Activated T-helper 1 cell treated with anti-CD3 and anti-CD28 coated beads, Interleukin-12 subunit alpha, Interleukin-12 subunit beta, Interleukin-2, Interleukin-4 antibody, amounts not matched to agents 30 ng/mL and 10 ng/mL and 1 ng/mL, durations not matched to agents 14 hours and 24 hours and 36 hours (primary cell): ENCODE measurements at regions not wholly inside any gene's neighbourhood (a gene's known extent, or its start where the extent isn't known, plus 50 kb on each side); places are given as distances from the start of the nearest gene placed in this dataset.
"Not testable (repeated sequence)": the region's sequence is repeated elsewhere in the genome, so short reads cannot be mapped to it uniquely, and the experiment has no call there.

ENCODE experiments used
- DNase-seq: peaks from one replicate; pipeline ENCODE4 v3.0.0; 2021; ENCODE audit warnings: low spot score
- H3K27ac Mint-ChIP-seq: one replicate; pipeline ENCODE4 v1.8.0; 2021; ENCODE audit warnings: mild to moderate bottlenecking, mixed read lengths
- H3K27me3 Mint-ChIP-seq: one replicate; pipeline ENCODE4 v1.8.0; 2022; ENCODE audit warnings: mild to moderate bottlenecking, moderate library complexity, mixed read lengths; ENCODE audit not compliant: insufficient read depth
- H3K36me3 Mint-ChIP-seq: one replicate; pipeline ENCODE4 v1.8.0; 2021; ENCODE audit warnings: low read depth, mixed read lengths
- H3K4me1 Mint-ChIP-seq: one replicate; pipeline ENCODE4 v1.8.0; 2021; ENCODE audit warnings: low read depth, mixed read lengths
- H3K4me3 Mint-ChIP-seq: one replicate; pipeline ENCODE4 v1.8.0; 2021; ENCODE audit warnings: mild to moderate bottlenecking, moderate library complexity, mixed read lengths
- H3K9me3 Mint-ChIP-seq: one replicate; pipeline ENCODE4 v1.8.0; 2021; ENCODE audit warnings: mixed read lengths
- intact Hi-C: fragments of 100-400 bp; cut with micrococcal nuclease; formaldehyde crosslinking; loops from one replicate; pipeline ENCODE4 v1.15.1; 2024

GRCh38 chr9:89859842-89860241 lies 255.0 kb downstream of the GADD45G start:
- H3K9me3 Mint-ChIP-seq, H3K36me3 Mint-ChIP-seq, H3K27ac Mint-ChIP-seq, intact Hi-C loops, DNase-seq, H3K4me3 Mint-ChIP-seq: not testable (repeated sequence)
- Mint-ChIP-seq H3K4me1 (peaks cover 13% of the 10 kb centered on the region), H3K27me3 (peaks cover 12% of the 10 kb centered on the region)

- intact Hi-C loops, H3K27ac Mint-ChIP-seq, DNase-seq, H3K4me3 Mint-ChIP-seq, H3K36me3 Mint-ChIP-seq, H3K9me3 Mint-ChIP-seq: not testable (repeated sequence)
- Mint-ChIP-seq H3K27me3 (peaks cover 12% of the 10 kb centered on the region), H3K4me1 (peaks cover 13% of the 10 kb centered on the region)
Measured at GRCh38 chr9:89861371-89861770, 256.6 kb downstream of the GADD45G start.

DNA sequence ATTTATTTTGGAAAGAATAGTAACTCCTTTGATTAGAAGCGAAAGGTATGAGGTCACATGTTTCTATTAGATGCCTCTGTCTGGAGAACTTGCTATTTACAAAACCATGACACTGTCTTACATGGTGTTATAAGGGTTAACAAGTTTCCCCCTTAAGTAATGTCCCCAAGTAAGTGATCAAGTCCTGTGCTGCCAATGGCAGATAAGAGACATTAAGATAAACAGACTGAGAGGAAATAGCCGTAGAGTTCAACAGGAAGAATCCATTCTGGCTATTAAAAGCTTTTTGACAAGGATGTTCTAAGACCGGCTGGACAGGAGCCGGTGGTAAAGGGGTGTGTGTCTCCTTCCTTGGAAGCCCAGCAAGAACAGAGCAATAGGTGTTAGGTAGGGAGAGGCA lies 257.5 kb downstream of the GADD45G start:
- Mint-ChIP-seq H3K4me3 (no peak overlapping the region), H3K36me3 (no peaks in the 10 kb centered on the region), H3K4me1 (peaks cover 13% of the 10 kb centered on the region), H3K9me3 (no peaks in the 10 kb centered on the region), H3K27me3 (peaks cover 10% of the 10 kb centered on the region), H3K27ac (no peak overlapping the region)
- intact Hi-C loops = no loop called here
- no peak for DNase-seq

- H3K27me3 Mint-ChIP-seq = peaks cover 8% of the 10 kb centered on the region
- no peak overlapping the region for H3K4me3 Mint-ChIP-seq
- H3K36me3 Mint-ChIP-seq = no peaks in the 10 kb centered on the region
- peaks cover 13% of the 10 kb centered on the region for H3K4me1 Mint-ChIP-seq
- intact Hi-C loops = no loop called here
- H3K27ac Mint-ChIP-seq = no peak overlapping the region
- no peaks in the 10 kb centered on the region for H3K9me3 Mint-ChIP-seq
- DNase-seq = no peak
Measured at GRCh38 chr9:89863141-89863540, 258.3 kb downstream of the GADD45G start.

DNA sequence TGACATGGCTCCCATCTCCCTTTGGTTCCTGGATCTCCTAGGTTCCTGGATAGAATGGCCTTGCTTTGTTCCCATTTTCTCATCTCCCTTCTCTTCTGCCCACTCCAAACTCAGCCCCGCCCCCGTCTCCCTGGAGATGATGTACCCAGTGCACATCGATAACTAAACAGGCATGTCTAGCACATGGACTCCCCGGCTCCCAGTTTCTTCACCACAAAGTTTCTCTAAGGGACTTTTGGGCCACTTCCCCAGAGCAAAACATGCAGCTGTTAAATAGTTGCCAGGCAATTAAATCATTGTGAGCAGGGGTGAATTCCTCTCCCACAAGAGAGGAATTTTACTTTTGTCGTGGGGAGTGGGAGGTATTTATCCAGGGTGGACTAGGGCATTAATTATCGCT lies 259.0 kb downstream of the GADD45G start:
- intact Hi-C loops = no loop called here
- Mint-ChIP-seq H3K36me3 (no peaks in the 10 kb centered on the region), H3K27me3 (peaks cover 5% of the 10 kb centered on the region), H3K4me3 (no peak overlapping the region), H3K27ac (no peak overlapping the region), H3K4me1 (peaks cover 9% of the 10 kb centered on the region), H3K9me3 (no peaks in the 10 kb centered on the region)
- no peak for DNase-seq

DNA sequence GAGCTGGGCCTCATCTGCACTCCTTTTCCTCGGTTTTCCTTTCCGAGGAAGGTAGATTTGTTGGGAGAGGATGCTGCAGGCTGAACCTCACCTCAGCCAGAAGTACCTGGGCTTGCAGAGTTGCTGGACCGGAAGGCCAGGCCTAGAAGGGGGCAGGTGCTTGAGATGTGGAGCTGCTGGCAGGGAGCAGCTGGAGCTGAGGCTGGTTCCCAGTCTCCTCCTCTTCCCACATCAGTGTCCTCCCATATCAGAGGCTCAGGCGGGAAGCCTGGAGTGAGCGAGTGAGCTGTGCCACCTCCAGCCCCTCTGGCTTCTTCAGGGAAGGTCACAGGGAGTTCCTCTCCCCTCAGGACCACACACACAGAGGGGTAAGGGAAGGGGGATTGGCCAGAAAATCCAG lies 259.4 kb downstream of the GADD45G start:
- no peak overlapping the region for H3K4me3 Mint-ChIP-seq
- peaks cover 6% of the 10 kb centered on the region for H3K4me1 Mint-ChIP-seq
- no peaks in the 10 kb centered on the region for H3K36me3 Mint-ChIP-seq
- intact Hi-C loops = no loop called here
- peaks cover 2% of the 10 kb centered on the region for H3K27me3 Mint-ChIP-seq
- H3K27ac Mint-ChIP-seq = no peak overlapping the region
- no peak for DNase-seq
- H3K9me3 Mint-ChIP-seq = no peaks in the 10 kb centered on the region

- intact Hi-C loops = no loop called here
- DNase-seq = no peak
- H3K4me3 Mint-ChIP-seq = no peak overlapping the region
- H3K36me3 Mint-ChIP-seq = no peaks in the 10 kb centered on the region
- H3K4me1 Mint-ChIP-seq = peaks cover 6% of the 10 kb centered on the region
- H3K27ac Mint-ChIP-seq = no peak overlapping the region
- no peaks in the 10 kb centered on the region for H3K9me3 Mint-ChIP-seq
- peaks cover 5% of the 10 kb centered on the region for H3K27me3 Mint-ChIP-seq
Measured at GRCh38 chr9:89864731-89865130, 259.9 kb downstream of the GADD45G start.

DNA sequence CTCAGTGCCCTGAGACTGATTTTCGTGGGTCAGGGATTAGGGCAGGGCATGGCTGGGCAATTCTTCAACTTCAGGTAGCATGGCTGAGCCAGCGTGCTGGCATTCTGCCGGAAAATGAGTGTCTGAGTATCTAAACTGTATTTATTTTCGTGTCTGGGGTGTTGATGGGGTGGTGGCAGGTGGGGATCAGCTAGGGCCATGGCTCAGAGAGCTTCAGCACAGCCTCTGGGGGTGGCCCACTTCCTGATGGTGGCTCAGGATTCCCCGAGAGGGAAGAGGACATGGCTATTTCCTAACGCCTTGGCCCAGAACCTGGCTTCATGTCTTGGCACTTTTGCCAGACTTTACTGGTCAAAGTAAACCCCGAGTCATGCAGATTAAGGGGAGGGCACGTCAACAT lies 260.5 kb downstream of the GADD45G start:
- peaks cover 6% of the 10 kb centered on the region for H3K4me1 Mint-ChIP-seq
- H3K36me3 Mint-ChIP-seq = no peaks in the 10 kb centered on the region
- DNase-seq = no peak
- H3K9me3 Mint-ChIP-seq = no peaks in the 10 kb centered on the region
- no peak overlapping the region for H3K4me3 Mint-ChIP-seq
- H3K27me3 Mint-ChIP-seq = peaks cover 5% of the 10 kb centered on the region
- no peak overlapping the region for H3K27ac Mint-ChIP-seq
- intact Hi-C loops = no loop called here

GRCh38 chr9:89865981-89866380 lies 261.2 kb downstream of the GADD45G start:
- H3K9me3 Mint-ChIP-seq = no peaks in the 10 kb centered on the region
- DNase-seq = no peak
- H3K27me3 Mint-ChIP-seq = peaks cover 3% of the 10 kb centered on the region
- H3K27ac Mint-ChIP-seq = no peak overlapping the region
- no peak overlapping the region for H3K4me3 Mint-ChIP-seq
- intact Hi-C loops = no loop called here
- H3K36me3 Mint-ChIP-seq = no peaks in the 10 kb centered on the region
- H3K4me1 Mint-ChIP-seq = peaks cover 6% of the 10 kb centered on the region

DNA sequence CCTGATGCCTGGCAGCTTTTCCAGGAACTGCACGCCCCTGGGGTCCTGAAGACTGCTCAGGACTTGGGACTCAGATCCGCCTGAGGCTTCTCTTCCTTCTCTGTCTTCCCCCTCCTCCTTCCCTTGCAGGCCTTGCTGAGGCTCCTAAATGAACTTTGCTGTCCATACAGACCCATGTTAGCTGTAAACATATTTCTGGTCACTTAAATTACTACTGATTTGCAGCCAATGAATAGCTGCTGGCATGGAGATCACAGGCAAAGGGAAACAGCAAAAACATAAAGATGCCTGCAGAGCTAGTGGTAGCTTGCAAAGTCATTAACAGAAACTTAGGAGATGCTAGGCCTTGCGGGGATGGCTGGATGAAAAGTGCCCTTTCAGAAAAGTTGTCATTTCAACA lies 261.9 kb downstream of the GADD45G start:
- H3K4me3 Mint-ChIP-seq = no peak overlapping the region
- H3K9me3 Mint-ChIP-seq = no peaks in the 10 kb centered on the region
- H3K27me3 Mint-ChIP-seq = peaks cover 3% of the 10 kb centered on the region
- peaks cover 6% of the 10 kb centered on the region for H3K4me1 Mint-ChIP-seq
- H3K36me3 Mint-ChIP-seq = no peaks in the 10 kb centered on the region
- intact Hi-C loops = no loop called here
- H3K27ac Mint-ChIP-seq = no peak overlapping the region
- no peak for DNase-seq

DNA sequence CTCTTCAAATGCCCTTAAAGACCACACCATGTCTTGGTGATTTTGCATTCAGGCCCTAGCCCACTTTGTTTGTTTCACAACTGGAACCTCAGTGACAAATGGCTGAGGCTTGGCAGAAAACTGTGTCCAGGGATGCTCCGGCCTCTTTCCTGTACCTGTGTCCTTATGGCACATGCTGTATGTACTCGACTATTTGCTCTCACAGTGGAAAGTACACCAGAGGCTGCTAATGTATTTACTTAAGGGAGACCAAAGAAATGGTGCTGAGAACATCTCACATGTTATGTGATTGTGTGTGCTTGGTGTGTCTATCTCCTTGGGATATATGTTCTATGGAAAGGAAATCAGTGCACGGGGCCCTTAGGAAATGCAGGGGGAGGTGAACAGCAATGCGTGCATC lies 263.3 kb downstream of the GADD45G start:
- no peak for DNase-seq
- intact Hi-C loops = no loop called here
- H3K4me1 Mint-ChIP-seq = no peaks in the 10 kb centered on the region

DNA sequence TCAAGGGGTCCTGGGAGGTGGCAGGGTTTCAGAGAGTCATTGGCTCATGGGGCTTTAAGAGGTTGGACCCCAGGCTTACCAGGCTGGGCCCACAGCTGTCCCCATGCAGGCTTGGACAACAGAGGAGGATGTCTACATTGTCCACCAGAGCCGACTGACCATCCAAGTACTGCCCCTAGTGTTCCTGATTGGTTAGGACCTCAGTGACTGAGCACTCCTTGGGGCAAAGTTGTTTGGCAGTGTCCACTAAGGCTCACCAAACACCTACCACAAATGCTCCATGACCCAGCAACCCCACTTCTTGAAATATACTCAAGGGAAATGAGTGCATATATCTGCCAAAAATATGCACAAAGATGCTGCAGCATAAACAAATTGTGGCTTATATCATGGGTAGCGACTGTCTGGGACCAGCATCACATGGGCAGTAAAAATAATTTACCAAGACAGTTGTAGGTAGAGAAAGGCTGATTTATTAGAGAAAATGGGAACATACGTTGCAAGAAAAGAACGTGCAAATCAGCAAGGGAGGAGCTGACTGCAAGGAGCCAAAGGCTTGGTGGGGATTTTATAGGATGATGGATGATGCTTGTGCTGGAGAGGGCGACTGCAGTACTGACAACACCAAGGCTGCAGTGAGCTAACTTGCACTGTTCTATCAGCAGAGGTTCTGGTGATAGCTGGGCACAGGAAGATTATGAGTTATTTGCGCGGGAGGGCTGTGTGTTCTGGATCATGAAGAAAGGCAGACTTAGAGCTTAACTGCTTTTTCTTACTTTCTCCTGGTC lies 265.2 kb downstream of the GADD45G start:
- peaks cover 3% of the 10 kb centered on the region for H3K27me3 Mint-ChIP-seq
- H3K27ac Mint-ChIP-seq = no peak overlapping the region
- no peak for DNase-seq
- intact Hi-C loops = no loop called here
- H3K9me3 Mint-ChIP-seq = no peaks in the 10 kb centered on the region
- no peaks in the 10 kb centered on the region for H3K36me3 Mint-ChIP-seq
- no peak overlapping the region for H3K4me3 Mint-ChIP-seq
- H3K4me1 Mint-ChIP-seq = no peaks in the 10 kb centered on the region

More for the DNA sequence above, 263.3 kb downstream of the GADD45G start:
- Mint-ChIP-seq H3K36me3 (no peaks in the 10 kb centered on the region), H3K4me3 (no peak overlapping the region), H3K27me3 (peaks cover 3% of the 10 kb centered on the region), H3K9me3 (no peaks in the 10 kb centered on the region), H3K27ac (no peak overlapping the region)

GRCh38 chr9:89871871-89872331 lies 267.1 kb downstream of the GADD45G start:
- DNase-seq = no peak
- no peak overlapping the region for H3K4me3 Mint-ChIP-seq

More at GRCh38 chr9:89871871-89872331, 267.1 kb downstream of the GADD45G start:
- Mint-ChIP-seq H3K9me3 (no peaks in the 10 kb centered on the region), H3K27me3 (peaks cover 4% of the 10 kb centered on the region), H3K36me3 (no peaks in the 10 kb centered on the region), H3K27ac (no peak overlapping the region), H3K4me1 (no peaks in the 10 kb centered on the region)
- intact Hi-C loops = no loop called here
